Epidermal melanocyte (primary cell): ENCODE measurements at regions not wholly inside any gene's neighbourhood (a gene's known extent, or its start where the extent isn't known, plus 50 kb on each side); places are given as distances from the start of the nearest gene placed in this dataset.

Experiments used
- DNase-seq: peaks from one replicate; pipeline ENCODE4 v3.0.0; 2011; ENCODE audit warnings: low spot score; ENCODE audit not compliant: insufficient read length

DNA sequence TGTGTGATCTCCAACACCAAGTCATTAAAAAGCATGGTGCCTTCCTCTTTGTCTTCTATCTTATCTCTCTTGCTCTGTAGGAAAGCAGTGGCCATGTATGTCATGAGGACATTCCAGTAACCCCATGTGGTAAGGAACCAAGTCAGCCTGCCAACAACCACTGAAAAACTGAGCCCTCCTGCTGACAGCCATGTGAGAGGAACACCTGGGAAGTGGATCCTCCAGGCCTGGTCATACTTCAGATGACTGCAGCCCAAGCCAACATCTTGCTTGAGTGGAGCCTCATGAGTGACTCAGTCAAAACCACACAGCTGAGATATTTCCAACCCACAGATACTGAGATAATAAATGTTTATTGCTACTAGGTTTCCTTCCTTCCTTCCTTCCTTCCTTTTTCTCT lies 597.3 kb downstream of the ZIC1 start:
- DNase-seq, result no peak

DNA sequence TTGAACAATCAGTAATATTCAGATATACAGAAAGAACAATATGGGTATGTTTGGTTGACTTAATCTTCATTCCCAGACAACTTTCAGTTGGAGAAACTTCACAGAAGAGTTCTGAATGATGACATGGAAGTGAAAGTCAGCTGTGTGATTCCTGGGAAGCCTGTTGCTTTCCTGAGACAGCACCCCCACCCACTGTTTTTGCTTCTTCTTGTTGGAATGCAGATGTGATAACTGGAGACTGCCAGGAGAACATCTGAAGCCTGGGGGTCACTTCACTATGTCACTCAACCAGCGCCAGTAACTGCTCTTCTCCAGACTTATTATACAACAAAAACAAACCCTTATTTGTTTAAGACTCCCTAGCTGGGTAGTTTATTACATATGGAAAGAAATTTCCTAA lies 599.4 kb downstream of the ZIC1 start:
- DNase-seq, result no peak

DNA sequence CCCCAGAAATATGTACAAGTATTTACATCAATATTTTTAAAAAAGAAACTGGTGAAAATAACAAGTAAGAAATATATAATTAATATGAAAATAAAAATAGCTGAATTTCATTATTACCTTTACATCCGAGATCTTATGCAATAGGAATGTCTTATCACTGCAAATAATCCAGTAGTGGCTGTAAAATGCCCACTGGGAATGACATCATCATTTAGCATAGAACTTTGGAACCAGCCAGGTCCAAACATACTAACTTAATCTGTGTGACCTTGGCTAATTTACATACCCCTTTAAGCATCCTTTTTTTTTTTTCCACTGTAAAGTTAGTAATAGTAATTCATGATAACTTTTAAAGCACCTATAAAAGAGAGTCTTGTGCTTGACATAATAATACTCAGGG lies 611.7 kb downstream of the ZIC1 start:
- no peak for DNase-seq

DNA sequence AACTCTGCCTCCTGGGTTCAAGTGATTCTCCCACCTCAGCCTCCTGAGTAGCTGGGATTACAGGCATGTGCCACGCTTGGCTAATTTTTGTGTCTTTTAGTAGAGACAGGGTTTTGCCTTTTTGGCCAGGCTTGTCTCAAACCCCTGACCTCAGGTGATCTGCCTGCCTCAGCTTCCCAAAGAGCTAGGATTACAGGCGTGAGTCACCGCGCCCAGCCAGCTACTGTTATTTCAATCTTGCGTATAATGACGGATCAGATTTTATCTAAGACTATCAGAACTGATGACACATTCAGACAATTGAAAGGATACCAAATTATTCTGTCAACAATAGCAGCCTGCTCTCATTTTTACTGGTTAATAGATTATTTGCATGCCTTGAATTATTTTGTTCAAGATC lies 612.2 kb downstream of the ZIC1 start:
- no peak for DNase-seq

DNA sequence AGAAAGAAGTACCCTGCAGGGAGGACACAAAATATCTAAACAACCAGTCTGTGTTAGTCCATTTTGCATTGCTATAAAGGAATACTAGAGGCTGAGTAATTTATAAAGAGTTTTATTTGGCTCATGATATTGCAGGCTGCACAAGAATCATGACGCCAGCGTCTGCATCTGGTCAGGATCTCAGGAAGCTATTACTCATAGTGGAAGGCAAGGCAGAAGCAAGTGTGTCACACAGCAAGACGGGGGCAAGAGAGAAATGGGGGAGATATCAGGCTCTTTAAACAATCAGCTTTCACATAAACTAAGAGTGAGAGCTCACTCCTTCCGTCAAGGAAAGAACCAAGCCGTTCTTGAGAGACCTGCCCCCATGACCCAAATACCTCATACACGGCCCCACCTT lies 614.8 kb downstream of the ZIC1 start:
- no peak for DNase-seq

DNA sequence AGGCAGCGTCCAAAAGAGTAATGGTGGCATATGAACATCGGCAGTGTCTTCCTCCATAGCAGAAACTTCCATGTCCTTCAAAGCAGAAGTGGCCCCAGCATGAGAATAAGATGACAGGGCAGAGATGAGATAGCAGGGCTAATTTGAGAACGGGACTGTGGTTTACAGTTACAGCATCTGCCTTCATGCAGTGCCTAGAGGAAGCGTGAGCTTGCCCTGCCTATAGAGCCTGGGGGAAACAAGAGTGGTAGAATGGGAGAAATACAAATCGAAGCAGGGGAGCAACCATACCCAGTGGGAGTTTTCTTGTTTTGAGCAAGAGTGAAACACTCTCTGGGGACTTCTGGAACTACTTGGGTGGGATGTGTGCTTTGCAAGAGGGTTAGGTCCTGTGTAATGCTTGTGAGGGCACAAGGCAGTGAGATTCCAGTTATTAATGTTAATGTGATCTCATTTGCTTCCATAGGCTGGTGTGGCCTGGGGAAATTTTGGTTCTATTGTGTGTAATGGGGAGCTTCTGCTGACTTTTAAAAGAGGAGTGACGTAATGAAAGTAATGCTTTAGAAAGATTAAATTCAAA lies 616.9 kb downstream of the ZIC1 start:
- DNase-seq, result no peak

DNA sequence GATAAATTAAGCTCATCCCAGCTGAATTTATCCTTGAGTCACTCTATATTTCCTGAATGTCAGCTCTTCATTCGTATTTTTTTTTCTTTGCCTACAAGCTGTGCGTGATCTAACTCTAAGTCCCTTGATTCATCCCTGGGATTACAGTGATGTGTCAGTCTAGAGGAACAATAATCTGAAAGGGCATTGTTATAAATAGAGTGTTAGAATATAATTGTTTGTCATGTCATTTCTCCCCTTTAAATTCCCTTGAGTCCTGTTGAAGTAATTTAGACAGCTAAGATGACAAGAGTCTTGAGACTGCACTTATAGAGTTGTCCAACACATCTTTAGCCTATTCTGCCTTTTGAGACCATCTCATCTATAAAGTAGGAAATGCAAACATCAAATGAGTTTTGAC lies 621.8 kb downstream of the ZIC1 start:
- no peak for DNase-seq

DNA sequence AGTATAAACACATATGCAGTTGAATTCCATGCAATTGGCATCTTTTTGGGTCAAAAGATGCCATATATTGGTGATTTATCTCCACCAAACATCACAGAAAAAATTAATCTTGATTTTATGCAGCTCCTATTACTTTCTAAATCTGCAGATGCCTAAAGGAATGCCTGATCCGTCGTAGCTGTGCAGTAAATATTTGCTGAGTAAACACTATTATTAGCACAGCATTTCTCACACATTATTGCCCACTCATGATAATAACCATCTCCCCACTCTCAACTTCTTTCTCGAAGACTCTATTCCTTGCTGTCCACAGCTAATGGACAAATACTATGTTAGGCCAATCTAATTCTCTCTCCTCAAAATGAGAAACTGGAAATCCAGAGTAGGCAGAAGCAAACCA lies 625.2 kb downstream of the ZIC1 start:
- no peak for DNase-seq

DNA sequence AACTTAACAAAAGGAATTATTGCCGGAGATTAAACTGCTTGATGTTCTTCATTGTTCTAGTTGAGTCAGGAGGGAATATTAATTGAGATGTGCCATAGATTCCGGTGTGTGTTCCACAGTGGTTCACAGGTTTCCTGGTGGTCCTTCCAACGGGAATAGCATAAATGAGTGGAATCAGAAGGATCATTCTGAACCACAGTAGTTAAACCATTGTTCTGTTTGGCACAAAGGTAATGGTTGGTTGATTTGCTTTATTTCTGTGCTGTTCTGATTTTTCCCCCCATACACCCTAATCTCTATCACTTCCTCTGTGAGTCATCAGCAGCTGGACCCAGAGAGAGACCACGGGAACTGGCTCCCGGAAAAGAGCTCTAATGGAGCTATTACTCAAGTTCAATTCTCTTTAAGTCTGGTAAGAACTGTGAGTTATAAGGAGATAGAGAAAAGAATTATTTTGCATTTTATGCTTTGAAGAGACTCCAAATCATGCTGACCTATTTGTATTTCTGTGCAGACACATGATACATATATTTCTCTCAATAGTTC lies 627.2 kb downstream of the ZIC1 start:
- no peak for DNase-seq

DNA sequence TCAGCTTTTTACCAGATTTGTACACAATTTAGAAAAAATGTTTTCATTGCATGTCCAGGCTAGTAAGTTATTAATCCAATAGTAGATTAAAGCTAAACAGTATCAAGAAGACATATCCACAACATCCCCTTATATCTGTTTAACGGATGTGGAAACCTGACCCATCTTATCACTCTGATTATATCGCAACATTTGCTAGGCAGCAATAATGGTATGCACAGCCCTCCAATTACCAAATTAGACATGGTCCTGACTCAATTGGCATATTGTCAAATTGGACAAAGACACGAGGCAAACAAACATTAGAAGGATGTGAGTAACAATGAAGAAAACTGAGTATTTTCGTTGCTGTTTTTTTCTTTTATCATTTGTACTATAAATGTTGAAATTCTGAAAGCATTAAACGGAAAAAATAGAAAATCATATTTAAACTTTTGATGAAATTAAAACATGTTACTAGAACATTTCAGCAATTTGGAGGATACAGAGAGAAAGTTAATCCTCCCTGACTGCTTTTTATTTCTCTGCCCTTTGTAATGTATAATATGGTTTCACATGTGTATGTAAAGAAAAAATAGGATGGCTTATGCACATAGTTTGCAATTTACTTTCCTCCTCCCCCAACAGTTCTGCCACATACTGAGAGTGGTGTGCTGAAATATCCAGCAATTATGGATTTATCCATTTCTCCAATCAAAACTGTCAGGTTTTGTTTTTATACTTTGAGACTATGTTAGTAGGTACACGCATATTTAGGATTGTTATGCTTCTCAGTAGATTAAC lies 633.7 kb downstream of the ZIC1 start:
- DNase-seq, result no peak

DNA sequence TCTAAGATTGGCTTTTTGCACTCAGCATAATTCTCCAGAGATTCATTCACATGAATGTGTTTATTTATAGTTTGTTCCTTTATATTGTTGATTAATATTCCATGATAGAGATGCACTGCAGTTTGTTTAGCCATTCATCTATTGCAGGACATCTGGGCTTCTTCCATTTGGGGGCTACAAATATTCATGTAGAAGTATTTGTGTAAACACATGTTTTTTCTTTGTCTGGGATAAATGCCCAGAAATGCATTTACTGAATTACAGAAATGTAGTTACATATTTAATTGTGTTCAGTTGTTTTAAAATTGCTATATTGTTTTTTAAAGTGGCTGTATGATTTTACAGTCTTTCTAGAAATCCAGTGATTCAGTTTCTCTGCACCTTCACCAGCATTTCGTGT lies 635.0 kb downstream of the ZIC1 start:
- no peak for DNase-seq

DNA sequence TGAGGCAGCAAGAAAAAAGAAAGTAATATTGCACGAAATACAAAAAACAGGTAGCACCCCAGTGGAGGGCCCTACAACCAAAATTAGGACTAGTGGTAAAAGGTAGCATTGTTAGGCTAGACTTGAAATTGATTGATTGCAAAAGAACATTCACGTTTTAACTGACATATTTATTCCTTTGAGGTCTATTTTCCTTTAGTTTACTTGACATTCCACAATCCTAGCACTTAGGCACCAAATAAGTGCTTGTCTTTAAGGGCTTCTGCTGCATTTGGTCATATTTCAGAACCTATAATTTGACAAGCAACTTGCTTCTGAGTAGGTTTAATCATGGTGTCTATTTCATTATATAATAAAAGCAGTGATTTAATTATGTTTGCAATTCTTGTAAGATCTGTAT lies 642.7 kb upstream of the AGTR1 start:
- no peak for DNase-seq

DNA sequence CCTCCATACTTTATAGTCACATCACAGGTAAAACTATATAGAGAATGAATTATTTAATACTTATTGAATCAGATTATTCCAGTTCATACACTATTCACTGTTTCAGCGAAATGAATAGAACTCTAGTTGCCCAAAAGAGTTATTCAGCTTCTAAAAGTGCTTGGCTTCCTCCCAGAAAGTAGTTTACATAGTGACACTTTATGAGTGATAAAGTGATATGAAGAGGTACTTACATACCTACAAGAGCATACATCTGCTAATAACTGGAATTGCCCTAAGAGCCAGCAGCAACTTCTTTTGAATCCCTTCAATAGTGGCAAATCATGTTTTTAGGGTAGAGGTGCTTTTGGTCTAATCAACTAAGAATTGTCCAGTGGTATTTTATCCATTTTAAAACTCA lies 635.1 kb upstream of the AGTR1 start:
- no peak for DNase-seq

DNA sequence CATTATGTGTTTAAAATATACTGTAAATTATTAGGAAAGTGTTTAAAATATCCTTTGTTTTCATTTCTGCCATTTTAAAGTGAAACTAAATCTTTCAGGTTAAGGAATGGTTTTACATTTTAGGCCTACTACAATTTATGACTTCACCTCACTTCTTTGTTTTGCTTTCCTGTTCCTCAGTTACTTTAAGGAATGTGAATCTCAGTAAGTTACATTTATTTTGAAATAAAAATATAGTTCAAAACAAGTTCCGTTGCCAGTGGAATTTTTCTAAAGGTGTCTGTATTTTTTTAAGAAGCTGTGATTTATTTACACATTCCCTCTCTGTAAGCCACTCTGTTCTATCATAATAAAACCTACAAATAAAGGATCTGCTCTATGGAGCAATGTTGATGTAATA lies 630.9 kb upstream of the AGTR1 start:
- DNase-seq, result no peak

DNA sequence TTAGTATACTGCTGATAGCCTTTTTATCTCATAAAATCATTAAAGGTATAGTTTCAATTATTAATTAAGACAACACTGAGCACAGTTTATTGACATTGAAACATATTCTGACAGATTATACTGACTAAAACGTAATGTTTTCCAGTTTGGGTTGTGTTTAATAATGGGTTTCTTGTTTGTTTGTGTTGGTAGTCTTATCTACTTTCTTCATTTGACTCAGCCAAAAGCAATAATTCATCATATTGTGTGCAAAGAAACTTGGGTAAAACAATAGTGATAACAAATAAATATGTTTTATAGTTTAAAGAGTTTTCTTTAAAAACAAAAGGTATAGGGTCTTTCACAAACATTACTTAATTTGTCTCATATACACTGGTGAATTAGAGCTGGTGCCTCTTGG lies 629.2 kb upstream of the AGTR1 start:
- DNase-seq, result no peak

DNA sequence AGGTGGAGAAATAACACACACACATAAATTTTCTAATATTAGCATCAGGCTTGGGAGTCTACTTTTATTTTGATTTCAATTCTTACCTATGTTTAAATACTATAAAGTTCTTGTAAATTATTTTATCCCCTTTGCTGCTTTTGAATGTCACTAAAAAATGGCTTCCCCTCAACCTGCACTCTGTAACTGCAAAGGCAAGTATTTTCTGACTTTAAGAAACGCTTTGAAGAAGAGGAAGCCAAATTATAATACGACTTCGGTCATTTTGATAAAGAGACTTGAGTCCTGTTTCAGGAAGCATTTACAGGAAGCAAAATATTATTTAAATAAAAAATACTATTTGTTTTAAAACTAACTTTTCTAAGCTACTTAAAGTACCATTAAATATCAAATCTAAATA lies 627.7 kb upstream of the AGTR1 start:
- no peak for DNase-seq

DNA sequence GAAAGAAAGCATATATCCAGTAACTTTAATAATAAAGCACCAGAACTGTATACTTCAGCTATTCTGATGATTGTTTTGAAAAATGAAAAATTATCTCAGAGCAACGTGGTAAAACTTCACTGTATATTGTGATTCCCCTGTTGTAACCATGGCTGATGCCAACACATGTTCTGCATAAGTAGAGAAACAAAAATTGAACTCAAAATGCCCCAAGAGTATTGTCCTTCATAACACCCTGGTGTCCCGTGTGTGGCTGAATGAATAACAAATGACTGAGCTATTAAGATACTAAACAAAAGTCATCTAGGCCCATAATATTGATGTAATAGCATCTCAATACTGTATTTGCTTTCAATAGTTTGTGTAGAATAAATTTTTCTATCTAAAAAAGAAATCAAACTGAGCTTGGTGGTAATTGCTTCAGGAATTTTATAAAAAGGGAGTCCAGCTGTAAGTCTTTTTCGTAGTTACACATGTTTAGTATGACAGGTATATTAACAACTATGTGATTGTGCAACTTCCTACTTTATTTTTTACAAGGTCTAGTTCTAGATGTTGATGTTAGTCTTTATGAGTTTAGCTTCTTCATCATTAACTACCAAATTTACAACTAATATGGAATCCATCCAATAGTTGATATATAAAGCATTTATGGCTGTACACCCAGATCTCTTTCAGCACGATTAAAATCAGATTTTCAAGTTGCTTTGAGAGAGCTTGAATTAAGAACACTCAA lies 623.8 kb upstream of the AGTR1 start:
- no peak for DNase-seq

DNA sequence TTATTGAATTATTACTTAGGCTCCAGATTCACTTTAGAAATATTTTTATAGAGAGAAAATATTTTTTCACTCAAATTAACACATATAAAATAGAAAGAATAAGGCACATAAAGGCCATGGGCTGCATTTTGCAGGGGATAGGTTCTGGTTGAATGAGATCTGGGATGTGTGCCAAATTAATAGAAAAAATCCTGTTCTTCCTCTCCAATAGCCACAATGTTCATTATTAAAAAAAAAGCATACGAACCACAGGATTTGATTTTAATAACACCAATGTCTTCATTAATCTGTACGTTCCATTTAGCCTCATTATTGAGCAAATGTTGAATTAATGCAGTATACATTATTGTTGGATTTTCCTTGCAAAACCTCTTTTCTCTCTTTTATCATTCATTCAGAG lies 622.8 kb upstream of the AGTR1 start:
- DNase-seq, result no peak

DNA sequence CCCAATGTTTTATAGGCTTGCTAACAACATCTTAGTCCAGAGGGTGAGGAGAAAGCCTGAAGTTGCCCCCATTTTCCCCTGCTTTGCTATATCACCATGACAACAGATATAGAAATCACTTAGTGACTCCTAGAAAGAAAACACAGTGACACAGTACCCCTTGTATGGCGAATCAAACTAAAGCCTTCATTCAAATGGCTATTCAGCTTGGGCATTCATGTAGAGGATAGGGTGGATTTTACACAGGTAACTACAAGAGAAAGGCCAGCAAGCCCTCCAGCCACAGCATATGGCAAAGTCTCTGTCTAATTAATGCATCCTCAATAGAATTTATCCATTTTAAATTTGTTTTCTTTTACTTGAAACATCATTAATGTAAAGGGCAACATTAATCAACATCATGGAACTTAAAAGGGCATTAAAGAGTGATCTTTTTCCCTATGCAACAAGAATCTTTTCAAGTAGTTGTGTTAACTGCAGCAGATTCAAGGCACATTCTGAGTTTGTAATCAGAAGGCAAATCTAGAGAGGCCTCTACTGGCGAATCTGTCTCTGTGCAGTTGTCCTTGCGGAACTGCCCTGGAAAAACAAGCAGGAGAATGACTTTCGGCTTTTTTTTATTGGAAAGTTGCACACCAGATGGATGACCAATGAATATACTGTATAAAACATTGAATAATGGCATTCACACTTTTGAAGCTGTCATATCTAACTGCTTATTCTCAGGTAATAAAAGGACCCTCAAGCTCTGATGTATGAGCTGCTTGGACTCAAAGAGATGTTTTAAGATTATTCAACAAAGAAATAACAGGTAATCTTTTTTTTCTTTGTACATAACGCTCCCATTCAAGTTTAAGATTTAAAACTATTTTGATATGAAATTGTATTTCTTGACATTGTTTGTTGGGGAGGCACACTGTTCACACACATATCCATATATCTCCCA lies 621.7 kb upstream of the AGTR1 start:
- peak; percentile 44 for DNase-seq

DNA sequence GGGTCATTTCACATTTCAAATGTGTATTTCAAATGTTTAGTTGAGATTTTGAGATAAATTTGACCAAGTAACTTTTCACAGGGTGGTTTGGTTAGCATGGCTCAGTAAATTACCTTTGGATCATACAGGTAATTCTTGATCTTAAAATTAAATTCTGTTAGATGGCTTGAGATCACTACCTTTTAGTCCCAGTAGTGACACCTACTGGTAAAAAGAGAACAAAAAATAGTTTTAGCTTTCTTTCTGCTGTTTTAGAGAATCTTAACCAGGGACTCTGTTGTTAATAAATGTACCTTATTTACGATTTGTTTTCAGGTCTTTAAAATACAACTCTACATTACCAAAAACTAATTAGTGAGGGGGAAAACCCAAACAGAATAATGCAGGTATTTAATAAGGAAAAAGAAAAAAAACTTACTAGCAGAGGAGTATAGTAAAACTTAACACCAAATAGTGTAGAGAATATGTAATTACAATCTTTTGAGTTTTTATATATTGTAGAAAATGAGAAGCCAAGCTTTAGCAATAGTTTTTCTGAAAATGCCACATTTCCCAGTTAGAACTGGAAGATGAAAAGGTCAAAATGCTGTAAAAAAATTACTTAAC lies 620.3 kb upstream of the AGTR1 start:
- no peak for DNase-seq

DNA sequence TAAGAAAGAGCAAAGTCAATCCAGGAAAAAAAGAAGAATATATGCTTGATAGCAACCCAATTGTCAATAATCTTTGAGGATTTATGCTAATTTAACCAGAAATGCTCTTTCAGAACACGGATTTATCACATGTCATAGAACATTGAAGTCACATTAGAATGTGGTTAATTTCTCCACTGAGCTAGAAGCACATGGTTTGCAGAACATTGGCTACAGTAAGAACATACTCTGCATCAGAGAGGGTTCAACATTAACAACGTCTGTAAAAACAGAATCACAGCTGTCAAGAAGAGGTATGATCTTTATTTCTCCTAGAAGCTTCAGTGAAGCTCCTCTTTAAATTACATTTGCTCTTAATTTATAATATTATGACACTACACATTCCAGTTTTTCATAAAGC lies 619.7 kb upstream of the AGTR1 start:
- DNase-seq, result no peak
